Heart left ventricle (tissue), 16 donors: ENCODE measurements at regions not wholly inside any gene's neighbourhood (a gene's known extent, or its start where the extent isn't known, plus 50 kb on each side); places are given as distances from the start of the nearest gene placed in this dataset.

ENCODE experiments used
- ATAC-seq, 4 donors: fragments of 200-7000 bp; cut with Tn5 transposase; one replicate each; pipeline ENCODE4 v1.9.1; 2020 to 2022; ENCODE audit warnings: moderate library complexity in 4 of 4, mild to moderate bottlenecking in 3 of 4, moderate number of reproducible peaks in 1 of 4
- DNase-seq, 5 donors: peaks; one replicate each; pipeline ENCODE4 v3.0.0-alpha.2; 2020
- H3K27ac ChIP-seq, 12 donors: fragments of 200-600 bp; sonication (generic) in 4 of 12; one replicate each; pipeline versions ENCODE4 v1.5.0 to v1.8.0; 2016 to 2022; ENCODE audit warnings: mild to moderate bottlenecking in 2 of 12
- H3K27me3 ChIP-seq, 9 donors: fragments of 200-600 bp; sonication (generic) in 2 of 9; one replicate each; pipeline versions ENCODE4 v1.5.1 to v1.8.0; 2016 to 2022; ENCODE audit warnings: mild to moderate bottlenecking in 3 of 9
- H3K36me3 ChIP-seq, 9 donors: fragments of 200-600 bp; sonication (generic) in 2 of 9; one replicate each; pipeline versions ENCODE4 v1.5.0 to v1.8.0; 2018 to 2022; ENCODE audit warnings: mild to moderate bottlenecking in 2 of 9
- H3K4me1 ChIP-seq, 12 donors: fragments of 200-600 bp; sonication (generic) in 4 of 12; one replicate each; pipeline versions ENCODE4 v1.5.0 to v1.8.0; 2016 to 2022; ENCODE audit warnings: mild to moderate bottlenecking in 3 of 12
- H3K4me3 ChIP-seq, 12 donors: fragments of 200-600 bp; sonication (generic) in 4 of 12; one replicate each; pipeline versions ENCODE4 v1.5.0 to v1.8.0; 2017 to 2022; ENCODE audit warnings: mild to moderate bottlenecking in 9 of 12, moderate library complexity in 4 of 12
- H3K9me3 ChIP-seq, 12 donors: fragments of 200-600 bp; sonication (generic) in 4 of 12; one replicate each; pipeline versions ENCODE4 v1.5.0 to v1.8.0; 2016 to 2022; ENCODE audit warnings: mild to moderate bottlenecking in 1 of 12
- POLR2A ChIP-seq, 2 donors: fragments of 450-650 bp; IDR thresholded peaks; one replicate each; pipeline ENCODE4 v1.6.1; 2017; ENCODE audit warnings: antibody characterized with exemption in 2 of 2, mild to moderate bottlenecking in 2 of 2, moderate library complexity in 2 of 2
- WGBS, 4 donors: extraction: QIAGEN DNeasy Blood & Tissue Kit in 2 of 4; methylation state at CpG; one replicate each; pipeline versions ENCODE4 v1.1.5 to v1.1.7; 2013 to 2018; 5-methylcytosine and 5-hydroxymethylcytosine counted together
- intact Hi-C, 10 donors: fragments of 100-400 bp; cut with DNase I; formaldehyde crosslinking; loops; one replicate each; pipeline versions ENCODE4 v1.11.1 to v1.14.2; 2022
- TF ChIP-seq, protein P1 (sequence below), 12 donors: fragments of 200-600 bp; sonication (generic) in 4 of 12; IDR thresholded peaks; one replicate each; pipeline versions ENCODE4 v1.5.0 to v1.8.0; 2018 to 2022; ENCODE audit warnings: antibody characterized with exemption in 12 of 12, mild to moderate bottlenecking in 5 of 12
- donor health status: ischemic (EF 13 %, LVEDD 7.1; RV severe dilation, severe dysfunction).
- donor health status: healthy with polysubstance abuse.
- donor health status: DM: no; HTN: yes; CAD: no.
- donor health status: DM: no; HTN: no; CAD: no.
- donor health status: ischemic (EF 25% LVEDD 6.9; RV normal size, moderate dysfunction).
- donor health status: ischemic (EF 25% LVEDD 5.7; RV mildly dilated, moderate dysfunction).
- donor health status: healthy.
- donor health status: DM: yes; HTN: yes; CAD: no.
- donor health status: ischemic (EF 35%, LVEDD 5.7; RV mildly dilated, moderate dysfunction).
- donor health status: nonischemic (EF 11% LVEDD 7.7; RV severe dilation, severe dysfunction).
- donor health status: DM: yes; HTN: yes; CAD: no.
- donor health status: PGD.
- donor health status: ischemic (EF 29% LVEDD 5.4; RV normal size, mild dysfunction).
- donor health status: nonischemic (EF 23%, LVEDD 6.1; RV moderate dilation, normal function).

DNA sequence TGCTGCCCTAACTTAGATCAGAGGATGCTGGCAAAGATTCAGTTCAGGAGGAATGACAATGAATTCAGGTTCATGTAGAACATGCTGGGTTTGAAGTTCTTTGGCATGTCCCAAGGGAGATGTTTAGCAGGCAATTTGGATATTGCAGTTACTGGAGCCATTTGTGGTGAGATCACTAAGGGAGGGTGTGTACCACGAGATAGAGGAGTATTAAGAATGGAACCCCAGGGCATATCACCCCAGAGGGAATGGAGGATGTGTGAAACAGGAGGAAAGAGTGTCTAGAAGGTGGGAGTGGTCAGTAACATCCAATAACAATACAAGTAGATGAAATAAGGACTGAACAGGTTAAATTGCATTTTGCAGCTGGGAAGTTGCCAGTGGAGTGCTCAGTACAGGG is 87.1 kb downstream of the CCR1 start:
- Histone ChIP-seq H3K9me3 (no peaks in the 10 kb centered on the region), H3K4me1 (peaks cover 0 to 17% (median 0%) of the 10 kb centered on the region in 12 donors), H3K4me3 (no peak overlapping the region), H3K36me3 (no peaks in the 10 kb centered on the region), H3K27me3 (peaks cover 0 to 5% (median 0%) of the 10 kb centered on the region in 9 donors), H3K27ac (no peak overlapping the region)
- ATAC-seq (no peak), DNase-seq (no peak)
- 44 to 54% (median 50%) methylated on average over 1 of the region's 1 CpG for WGBS, 4 donors
- TF ChIP-seq, protein P1, sequence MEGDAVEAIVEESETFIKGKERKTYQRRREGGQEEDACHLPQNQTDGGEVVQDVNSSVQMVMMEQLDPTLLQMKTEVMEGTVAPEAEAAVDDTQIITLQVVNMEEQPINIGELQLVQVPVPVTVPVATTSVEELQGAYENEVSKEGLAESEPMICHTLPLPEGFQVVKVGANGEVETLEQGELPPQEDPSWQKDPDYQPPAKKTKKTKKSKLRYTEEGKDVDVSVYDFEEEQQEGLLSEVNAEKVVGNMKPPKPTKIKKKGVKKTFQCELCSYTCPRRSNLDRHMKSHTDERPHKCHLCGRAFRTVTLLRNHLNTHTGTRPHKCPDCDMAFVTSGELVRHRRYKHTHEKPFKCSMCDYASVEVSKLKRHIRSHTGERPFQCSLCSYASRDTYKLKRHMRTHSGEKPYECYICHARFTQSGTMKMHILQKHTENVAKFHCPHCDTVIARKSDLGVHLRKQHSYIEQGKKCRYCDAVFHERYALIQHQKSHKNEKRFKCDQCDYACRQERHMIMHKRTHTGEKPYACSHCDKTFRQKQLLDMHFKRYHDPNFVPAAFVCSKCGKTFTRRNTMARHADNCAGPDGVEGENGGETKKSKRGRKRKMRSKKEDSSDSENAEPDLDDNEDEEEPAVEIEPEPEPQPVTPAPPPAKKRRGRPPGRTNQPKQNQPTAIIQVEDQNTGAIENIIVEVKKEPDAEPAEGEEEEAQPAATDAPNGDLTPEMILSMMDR (IDR thresholded peaks at IDR 0.05) = no peak
- TF ChIP-seq POLR2A (IDR thresholded peaks at IDR 0.05) = no peak
- intact Hi-C loops = no loop called here

DNA sequence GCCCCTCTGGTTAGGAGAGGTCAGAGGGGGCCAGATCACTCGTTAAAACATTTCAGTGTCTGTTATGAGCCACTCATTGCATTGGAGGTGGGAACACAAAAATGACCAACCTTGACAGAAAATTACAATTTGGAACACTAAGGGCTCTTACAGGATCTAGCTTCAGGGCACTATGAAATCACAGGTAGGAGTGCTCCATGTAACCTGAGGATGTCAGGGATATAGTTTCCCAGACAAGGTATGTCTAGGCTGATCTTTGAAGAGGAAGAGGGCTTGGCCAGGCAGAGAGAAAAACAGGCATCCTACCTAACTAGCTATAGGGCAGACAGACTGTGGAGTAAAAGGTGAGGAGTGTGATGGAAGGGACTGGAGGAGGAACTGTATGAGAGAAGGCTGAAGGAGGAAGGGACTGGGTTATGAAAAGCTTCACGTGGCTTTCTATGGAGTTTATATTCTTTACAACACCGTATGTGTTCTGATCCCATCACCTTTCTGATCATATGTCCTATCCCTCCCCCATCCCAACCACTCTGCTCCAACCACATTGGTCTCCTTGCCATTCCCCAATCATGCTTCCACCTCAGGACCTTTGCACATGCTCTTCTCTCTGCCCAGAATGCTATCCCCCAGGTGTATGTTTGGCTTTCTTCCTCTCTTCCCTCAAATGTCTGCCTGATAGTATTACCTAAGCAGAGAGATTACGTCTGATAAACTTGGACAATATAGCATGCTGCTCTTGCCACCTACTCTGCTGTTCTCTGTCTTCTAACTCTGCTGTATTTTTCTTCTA is 88.2 kb downstream of the CCR1 start:
- TF ChIP-seq POLR2A (IDR thresholded peaks at IDR 0.05) = no peak
- TF ChIP-seq, protein P1 (IDR thresholded peaks at IDR 0.05) = no peak
- intact Hi-C loops = no loop called here

DNA sequence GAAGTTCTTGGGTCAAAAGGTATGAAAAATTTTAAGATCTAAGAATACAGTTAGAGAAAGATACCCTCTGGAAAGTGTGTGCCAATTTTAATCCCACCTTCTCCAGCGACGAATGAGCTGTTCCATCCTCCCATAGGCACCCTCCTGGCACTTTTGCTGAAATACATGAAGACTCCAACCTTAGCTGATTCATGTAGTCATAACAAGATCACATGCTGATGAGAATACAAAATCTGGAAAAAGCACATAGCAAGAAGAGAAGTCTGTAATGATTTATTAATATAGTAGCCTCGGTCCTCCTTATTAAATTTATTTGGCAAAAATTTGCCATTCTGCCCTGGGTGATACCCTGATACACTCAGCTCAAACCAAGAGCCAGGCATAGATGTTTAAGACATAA is 88.9 kb downstream of the CCR1 start:
- TF ChIP-seq POLR2A (IDR thresholded peaks at IDR 0.05) = no peak
- TF ChIP-seq, protein P1 (IDR thresholded peaks at IDR 0.05) = no peak
- WGBS, 4 donors = 68 to 84% (median 74%) methylated on average over 3 of the region's 3 CpGs
- intact Hi-C loops = no loop called here
- no peaks in the 10 kb centered on the region for H3K36me3 ChIP-seq
- ATAC-seq (no peak), DNase-seq (no peak)
- H3K4me3 ChIP-seq = no peak overlapping the region
- H3K9me3 ChIP-seq = no peaks in the 10 kb centered on the region
- H3K4me1 ChIP-seq = peaks cover 0 to 24% (median 0%) of the 10 kb centered on the region in 12 donors
- H3K27ac ChIP-seq = no peak overlapping the region
- H3K27me3 ChIP-seq = no peaks in the 10 kb centered on the region

More for the DNA sequence above, 88.2 kb downstream of the CCR1 start:
- Histone ChIP-seq H3K9me3 (no peaks in the 10 kb centered on the region), H3K27me3 (peaks cover 0 to 3% (median 0%) of the 10 kb centered on the region in 9 donors), H3K36me3 (no peaks in the 10 kb centered on the region), H3K27ac (no peak overlapping the region), H3K4me3 (no peak overlapping the region), H3K4me1 (peaks cover 0 to 23% (median 0%) of the 10 kb centered on the region in 12 donors)
- no peak for DNase-seq
- 70 to 82% (median 74%) methylated on average over 4 of the region's 4 CpGs for WGBS, 4 donors
- ATAC-seq = no peak

DNA sequence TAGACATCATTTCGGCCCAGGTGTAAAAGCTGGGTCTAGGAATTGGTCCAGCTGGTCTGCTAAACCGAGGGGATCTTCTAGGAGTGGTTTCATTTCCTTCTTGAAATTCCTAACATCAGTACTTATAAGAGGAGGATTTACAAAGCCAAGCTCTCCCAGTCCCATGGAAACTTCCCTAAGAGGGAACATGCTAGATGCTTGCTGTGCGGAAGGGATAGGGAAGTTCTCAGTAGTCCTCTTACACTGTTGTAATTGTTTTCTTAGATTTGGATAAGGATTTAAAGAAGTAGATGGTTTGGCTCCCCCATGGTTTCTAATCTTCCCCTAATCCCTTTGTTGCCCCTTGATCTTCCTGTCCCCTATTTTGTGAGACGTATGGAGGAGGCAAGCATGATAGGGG is 89.7 kb upstream of the XCR1 start:
- WGBS, 4 donors = 85 to 90% (median 89%) methylated on average over 4 of the region's 4 CpGs

More for the DNA sequence above, 89.7 kb upstream of the XCR1 start:
- intact Hi-C loops = no loop called here
- H3K9me3 ChIP-seq = no peaks in the 10 kb centered on the region
- DNase-seq (no peak), ATAC-seq (no peak)
- H3K27me3 ChIP-seq = no peaks in the 10 kb centered on the region
- no peaks in the 10 kb centered on the region for H3K36me3 ChIP-seq
- peaks cover 0 to 26% (median 0%) of the 10 kb centered on the region in 12 donors for H3K4me1 ChIP-seq
- TF ChIP-seq POLR2A (IDR thresholded peaks at IDR 0.05) = no peak
- TF ChIP-seq, protein P1 (IDR thresholded peaks at IDR 0.05) = no peak
- no peak overlapping the region for H3K4me3 ChIP-seq
- H3K27ac ChIP-seq = peak overlapping the region in 1 of 12 donors; percentile 58
